ENCODE measurements at regions not wholly inside any gene's neighbourhood (a gene's known extent, or its start where the extent isn't known, plus 50 kb on each side); places are given as distances from the start of the nearest gene placed in this dataset.

DNA sequence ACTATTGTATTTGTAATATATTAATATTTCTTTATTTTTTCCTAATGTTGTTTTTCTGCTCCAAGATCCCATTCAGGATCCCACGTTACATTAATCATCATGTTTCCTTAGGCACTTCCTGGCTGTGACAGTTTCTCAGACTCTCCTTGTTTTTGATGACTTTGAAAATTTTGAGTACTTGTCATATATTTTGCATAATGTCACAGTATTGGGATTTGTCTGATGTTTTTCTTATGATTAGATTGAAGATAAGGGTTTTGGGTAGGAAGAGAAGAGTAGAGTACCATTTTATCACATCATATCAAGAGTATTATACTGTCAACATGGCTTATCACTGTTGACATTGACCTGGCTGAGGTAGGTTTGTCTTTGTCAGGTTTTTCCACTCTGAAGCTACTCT, 146.3 kb upstream of the TPK1 start:
- 5 to 45% (median 28%) methylated on average over 1 of the region's 1 CpG for WGBS, 3 donors
- H3K36me3 ChIP-seq (ENCODE audit: control insufficient read depth in 3 of 3, insufficient read depth in 2 of 3, low read depth in 1 of 3, low read length in 3 of 3), result no peaks in the 10 kb centered on the region
- H3K9me3 ChIP-seq (ENCODE audit: control insufficient read depth in 2 of 2, insufficient read depth in 1 of 2, low read depth in 1 of 2, low read length in 1 of 2), result no peaks in the 10 kb centered on the region
- H3K27me3 ChIP-seq (ENCODE audit: control insufficient read depth in 3 of 3, insufficient read depth in 3 of 3, low read length in 3 of 3), result no peaks in the 10 kb centered on the region
- H3K4me1 ChIP-seq (ENCODE audit: control insufficient read depth in 3 of 3, insufficient read depth in 2 of 3, low read depth in 1 of 3, low read length in 2 of 3), result no peaks in the 10 kb centered on the region
- FAIRE-seq (no peak), DNase-seq (no peak)
- no peak overlapping the region for H3K27ac ChIP-seq (ENCODE audit: low read depth in 1 of 3, low read length in 2 of 3)
- H3K4me3 ChIP-seq (ENCODE audit: low read depth in 1 of 3, low read length in 3 of 3), result no peak overlapping the region

DNA sequence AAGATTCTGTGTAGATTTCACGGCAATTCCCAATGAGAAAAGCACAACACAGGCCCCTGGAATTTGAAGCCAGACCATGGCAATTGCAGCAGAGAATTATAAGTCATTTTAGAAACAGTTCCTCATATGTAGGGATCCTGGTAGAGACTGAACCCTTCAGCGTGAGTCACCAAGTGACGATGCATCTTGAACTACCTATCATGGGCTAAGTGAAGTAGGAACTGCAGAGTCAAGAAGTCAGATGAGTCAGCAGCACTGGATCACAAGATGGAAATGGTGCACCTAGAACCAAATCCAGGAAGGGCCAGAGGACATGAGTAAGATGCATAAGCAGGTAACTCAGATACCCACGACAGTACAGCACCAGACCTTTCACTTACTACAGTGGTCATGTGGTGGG, 140.0 kb upstream of the TPK1 start:
- FAIRE-seq, result no peak
- H3K4me1 ChIP-seq (ENCODE audit: control insufficient read depth in 3 of 3, insufficient read depth in 2 of 3, low read depth in 1 of 3, low read length in 2 of 3), result no peaks in the 10 kb centered on the region
- WGBS, 3 donors, result 68 to 71% (median 70%) methylated on average over 4 of the region's 4 CpGs

GRCh38 chr7:144969787-144970186, 133.9 kb upstream of the TPK1 start:
- Histone ChIP-seq H3K36me3 (ENCODE audit: control insufficient read depth in 3 of 3, insufficient read depth in 2 of 3, low read depth in 1 of 3, low read length in 3 of 3) (no peaks in the 10 kb centered on the region), H3K4me3 (ENCODE audit: low read depth in 1 of 3, low read length in 3 of 3) (no peak overlapping the region), H3K27me3 (ENCODE audit: control insufficient read depth in 3 of 3, insufficient read depth in 3 of 3, low read length in 3 of 3) (no peaks in the 10 kb centered on the region), H3K9me3 (ENCODE audit: control insufficient read depth in 2 of 2, insufficient read depth in 1 of 2, low read depth in 1 of 2, low read length in 1 of 2) (peaks cover 0 to 2% of the 10 kb centered on the region in 2 donors), H3K27ac (ENCODE audit: low read depth in 1 of 3, low read length in 2 of 3) (no peak overlapping the region), H3K4me1 (ENCODE audit: control insufficient read depth in 3 of 3, insufficient read depth in 2 of 3, low read depth in 1 of 3, low read length in 2 of 3) (no peaks in the 10 kb centered on the region)
- no peak for DNase-seq
- FAIRE-seq, result no peak
- 49 to 60% (median 55%) methylated on average over 3 of the region's 3 CpGs for WGBS, 3 donors

More for the DNA sequence above, 140.0 kb upstream of the TPK1 start:
- no peak overlapping the region for H3K4me3 ChIP-seq (ENCODE audit: low read depth in 1 of 3, low read length in 3 of 3)
- peaks cover 0 to 2% of the 10 kb centered on the region in 2 donors for H3K9me3 ChIP-seq (ENCODE audit: control insufficient read depth in 2 of 2, insufficient read depth in 1 of 2, low read depth in 1 of 2, low read length in 1 of 2)
- no peaks in the 10 kb centered on the region for H3K27me3 ChIP-seq (ENCODE audit: control insufficient read depth in 3 of 3, insufficient read depth in 3 of 3, low read length in 3 of 3)
- no peak overlapping the region for H3K27ac ChIP-seq (ENCODE audit: low read depth in 1 of 3, low read length in 2 of 3)
- no peak for DNase-seq
- no peaks in the 10 kb centered on the region for H3K36me3 ChIP-seq (ENCODE audit: control insufficient read depth in 3 of 3, insufficient read depth in 2 of 3, low read depth in 1 of 3, low read length in 3 of 3)

- WGBS, 3 donors, result 82 to 88% (median 87%) methylated on average over 3 of the region's 3 CpGs
- H3K4me1 ChIP-seq (ENCODE audit: control insufficient read depth in 3 of 3, insufficient read depth in 2 of 3, low read depth in 1 of 3, low read length in 2 of 3), result no peaks in the 10 kb centered on the region
- FAIRE-seq, result no peak
Measured at GRCh38 chr7:144960763-144961162, 124.9 kb upstream of the TPK1 start.

GRCh38 chr7:144957998-144958397, 122.1 kb upstream of the TPK1 start:
- no peaks in the 10 kb centered on the region for H3K4me1 ChIP-seq (ENCODE audit: control insufficient read depth in 3 of 3, insufficient read depth in 2 of 3, low read depth in 1 of 3, low read length in 2 of 3)
- no peaks in the 10 kb centered on the region for H3K9me3 ChIP-seq (ENCODE audit: control insufficient read depth in 2 of 2, insufficient read depth in 1 of 2, low read depth in 1 of 2, low read length in 1 of 2)
- H3K36me3 ChIP-seq (ENCODE audit: control insufficient read depth in 3 of 3, insufficient read depth in 2 of 3, low read depth in 1 of 3, low read length in 3 of 3), result no peaks in the 10 kb centered on the region
- no peak overlapping the region for H3K27ac ChIP-seq (ENCODE audit: low read depth in 1 of 3, low read length in 2 of 3)
- DNase-seq, result no peak
- FAIRE-seq, result no peak
- 83 to 86% (median 85%) methylated on average over 2 of the region's 2 CpGs for WGBS, 3 donors
- no peak overlapping the region for H3K4me3 ChIP-seq (ENCODE audit: low read depth in 1 of 3, low read length in 3 of 3)
- no peaks in the 10 kb centered on the region for H3K27me3 ChIP-seq (ENCODE audit: control insufficient read depth in 3 of 3, insufficient read depth in 3 of 3, low read length in 3 of 3)

More at GRCh38 chr7:144960763-144961162, 124.9 kb upstream of the TPK1 start:
- Histone ChIP-seq H3K36me3 (ENCODE audit: control insufficient read depth in 3 of 3, insufficient read depth in 2 of 3, low read depth in 1 of 3, low read length in 3 of 3) (no peaks in the 10 kb centered on the region), H3K4me3 (ENCODE audit: low read depth in 1 of 3, low read length in 3 of 3) (no peak overlapping the region), H3K27me3 (ENCODE audit: control insufficient read depth in 3 of 3, insufficient read depth in 3 of 3, low read length in 3 of 3) (no peaks in the 10 kb centered on the region), H3K9me3 (ENCODE audit: control insufficient read depth in 2 of 2, insufficient read depth in 1 of 2, low read depth in 1 of 2, low read length in 1 of 2) (no peaks in the 10 kb centered on the region), H3K27ac (ENCODE audit: low read depth in 1 of 3, low read length in 2 of 3) (no peak overlapping the region)
- no peak for DNase-seq

DNA sequence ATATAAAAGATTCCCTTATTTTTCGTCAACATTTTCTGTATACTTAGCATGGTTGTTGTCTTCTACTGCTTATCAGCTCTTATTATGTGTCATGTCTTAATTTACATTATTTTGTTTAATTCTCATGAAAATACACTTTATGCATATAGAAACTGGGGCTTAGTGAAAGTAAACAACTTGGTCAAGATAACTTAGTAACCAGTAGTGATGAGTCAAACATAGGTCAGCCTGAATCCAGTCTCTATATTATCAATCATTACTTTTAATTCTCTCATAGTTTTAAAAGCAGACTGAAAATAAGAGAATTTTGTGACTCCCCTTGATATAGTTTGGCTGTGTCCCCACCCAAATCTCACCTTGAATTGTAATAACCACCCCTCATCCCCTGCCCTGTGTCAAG, 119.6 kb upstream of the TPK1 start:
- FAIRE-seq, result no peak
- Histone ChIP-seq H3K4me3 (ENCODE audit: low read depth in 1 of 3, low read length in 3 of 3) (no peak overlapping the region), H3K36me3 (ENCODE audit: control insufficient read depth in 3 of 3, insufficient read depth in 2 of 3, low read depth in 1 of 3, low read length in 3 of 3) (no peaks in the 10 kb centered on the region), H3K4me1 (ENCODE audit: control insufficient read depth in 3 of 3, insufficient read depth in 2 of 3, low read depth in 1 of 3, low read length in 2 of 3) (no peaks in the 10 kb centered on the region), H3K27ac (ENCODE audit: low read depth in 1 of 3, low read length in 2 of 3) (no peak overlapping the region), H3K27me3 (ENCODE audit: control insufficient read depth in 3 of 3, insufficient read depth in 3 of 3, low read length in 3 of 3) (no peaks in the 10 kb centered on the region), H3K9me3 (ENCODE audit: control insufficient read depth in 2 of 2, insufficient read depth in 1 of 2, low read depth in 1 of 2, low read length in 1 of 2) (no peaks in the 10 kb centered on the region)
- WGBS, 3 donors, result 88 to 93% (median 91%) methylated on average over 1 of the region's 1 CpG
- DNase-seq, result no peak

GRCh38 chr7:144941127-144941526, 105.3 kb upstream of the TPK1 start:
- no peak for DNase-seq
- Histone ChIP-seq H3K27me3 (ENCODE audit: control insufficient read depth in 3 of 3, insufficient read depth in 3 of 3, low read length in 3 of 3) (peaks cover 0 to 2% (median 0%) of the 10 kb centered on the region in 3 donors), H3K36me3 (ENCODE audit: control insufficient read depth in 3 of 3, insufficient read depth in 2 of 3, low read depth in 1 of 3, low read length in 3 of 3) (no peaks in the 10 kb centered on the region), H3K9me3 (ENCODE audit: control insufficient read depth in 2 of 2, insufficient read depth in 1 of 2, low read depth in 1 of 2, low read length in 1 of 2) (no peaks in the 10 kb centered on the region), H3K4me1 (ENCODE audit: control insufficient read depth in 3 of 3, insufficient read depth in 2 of 3, low read depth in 1 of 3, low read length in 2 of 3) (no peaks in the 10 kb centered on the region), H3K27ac (ENCODE audit: low read depth in 1 of 3, low read length in 2 of 3) (no peak overlapping the region), H3K4me3 (ENCODE audit: low read depth in 1 of 3, low read length in 3 of 3) (no peak overlapping the region)
- WGBS, 3 donors, result 79 to 94% (median 82%) methylated on average over 1 of the region's 1 CpG
- FAIRE-seq, result no peak

GRCh38 chr7:144937199-144937598, 101.3 kb upstream of the TPK1 start:
- DNase-seq (no peak), FAIRE-seq (no peak)
- Histone ChIP-seq H3K9me3 (ENCODE audit: control insufficient read depth in 2 of 2, insufficient read depth in 1 of 2, low read depth in 1 of 2, low read length in 1 of 2) (no peaks in the 10 kb centered on the region), H3K27ac (ENCODE audit: low read depth in 1 of 3, low read length in 2 of 3) (no peak overlapping the region), H3K27me3 (ENCODE audit: control insufficient read depth in 3 of 3, insufficient read depth in 3 of 3, low read length in 3 of 3) (no peaks in the 10 kb centered on the region), H3K36me3 (ENCODE audit: control insufficient read depth in 3 of 3, insufficient read depth in 2 of 3, low read depth in 1 of 3, low read length in 3 of 3) (no peaks in the 10 kb centered on the region), H3K4me3 (ENCODE audit: low read depth in 1 of 3, low read length in 3 of 3) (no peak overlapping the region), H3K4me1 (ENCODE audit: control insufficient read depth in 3 of 3, insufficient read depth in 2 of 3, low read depth in 1 of 3, low read length in 2 of 3) (no peaks in the 10 kb centered on the region)
- 71 to 86% (median 83%) methylated on average over 1 to 2 of the region's 2 CpGs for WGBS, 3 donors

DNA sequence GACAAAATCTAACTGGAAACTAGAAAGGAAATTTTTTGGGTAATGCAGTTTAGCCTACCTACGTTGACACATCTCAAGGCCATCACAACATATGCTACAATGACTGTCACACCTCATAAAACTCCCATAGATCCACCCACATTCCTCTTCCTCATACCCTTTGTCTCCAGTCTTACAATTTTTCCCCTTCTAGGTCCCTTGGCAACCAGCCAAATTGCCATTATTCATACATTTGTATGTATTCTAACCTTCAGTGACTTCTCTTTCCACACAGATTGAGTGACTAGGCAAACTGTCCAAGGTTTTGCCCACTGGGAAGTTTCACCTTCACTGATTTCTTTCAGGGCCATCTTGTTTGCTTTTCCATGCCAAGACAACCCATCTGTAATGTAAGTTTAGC, 100.5 kb upstream of the TPK1 start:
- Histone ChIP-seq H3K36me3 (ENCODE audit: control insufficient read depth in 3 of 3, insufficient read depth in 2 of 3, low read depth in 1 of 3, low read length in 3 of 3) (no peaks in the 10 kb centered on the region), H3K4me3 (ENCODE audit: low read depth in 1 of 3, low read length in 3 of 3) (no peak overlapping the region), H3K27ac (ENCODE audit: low read depth in 1 of 3, low read length in 2 of 3) (no peak overlapping the region), H3K9me3 (ENCODE audit: control insufficient read depth in 2 of 2, insufficient read depth in 1 of 2, low read depth in 1 of 2, low read length in 1 of 2) (no peaks in the 10 kb centered on the region), H3K4me1 (ENCODE audit: control insufficient read depth in 3 of 3, insufficient read depth in 2 of 3, low read depth in 1 of 3, low read length in 2 of 3) (no peaks in the 10 kb centered on the region), H3K27me3 (ENCODE audit: control insufficient read depth in 3 of 3, insufficient read depth in 3 of 3, low read length in 3 of 3) (no peaks in the 10 kb centered on the region)
- DNase-seq, result no peak
- no peak for FAIRE-seq
- 66 to 80% (median 71%) methylated on average over 1 of the region's 1 CpG for WGBS, 3 donors

All from small intestine (tissue), 7 donors.